Glutamatergic neuron (in vitro differentiated cells): ENCODE measurements at regions not wholly inside any gene's neighbourhood (a gene's known extent, or its start where the extent isn't known, plus 50 kb on each side); places are given as distances from the start of the nearest gene placed in this dataset.
"Not testable (repeated sequence)": the region's sequence is repeated elsewhere in the genome, so short reads cannot be mapped to it uniquely, and the experiment has no call there.

Experiments
- DNase-seq: peaks from one replicate; pipeline ENCODE4 v3.0.0; 2022
- H3K27ac Mint-ChIP-seq: one replicate; pipeline ENCODE4 v1.8.0; 2020; ENCODE audit warnings: mild to moderate bottlenecking, mixed read lengths, inconsistent platforms; ENCODE audit not compliant: unreplicated experiment
- H3K27me3 Mint-ChIP-seq: one replicate; pipeline ENCODE4 v1.8.0; 2020; ENCODE audit warnings: mild to moderate bottlenecking, moderate library complexity, mixed read lengths, inconsistent platforms; ENCODE audit not compliant: unreplicated experiment
- H3K36me3 Mint-ChIP-seq: one replicate; pipeline ENCODE4 v1.8.0; 2020; ENCODE audit warnings: mild to moderate bottlenecking, mixed read lengths, inconsistent platforms; ENCODE audit not compliant: unreplicated experiment
- H3K4me1 Mint-ChIP-seq: one replicate; pipeline ENCODE4 v1.8.0; 2020; ENCODE audit warnings: mild to moderate bottlenecking, low read depth, mixed read lengths, inconsistent platforms; ENCODE audit not compliant: unreplicated experiment
- H3K4me3 Mint-ChIP-seq: one replicate; pipeline ENCODE4 v1.8.0; 2020; ENCODE audit warnings: mild to moderate bottlenecking, mixed read lengths, inconsistent platforms; ENCODE audit not compliant: unreplicated experiment
- H3K9me3 Mint-ChIP-seq: one replicate; pipeline ENCODE4 v1.8.0; 2020; ENCODE audit warnings: mild to moderate bottlenecking, moderate library complexity, mixed read lengths, inconsistent platforms; ENCODE audit not compliant: unreplicated experiment
- CTCF ChIP-seq: fragments of 200-600 bp; sonication (generic); IDR thresholded peaks from one replicate; pipeline ENCODE4 v1.5.0; 2021; ENCODE audit not compliant: partially characterized antibody, unreplicated experiment

- no peaks in the 10 kb centered on the region for H3K4me1 Mint-ChIP-seq
- no peak for TF ChIP-seq CTCF
- H3K27ac Mint-ChIP-seq: no peak overlapping the region
- no peaks in the 10 kb centered on the region for H3K9me3 Mint-ChIP-seq
- H3K36me3 Mint-ChIP-seq: no peaks in the 10 kb centered on the region
- H3K27me3 Mint-ChIP-seq: no peaks in the 10 kb centered on the region
- DNase-seq: no peak
- no peak overlapping the region for H3K4me3 Mint-ChIP-seq
These were observed 742.5 kb upstream of the PABPC4L start for GRCh38 chr4:134944115-134944514.

GRCh38 chr4:134936014-134936413 lies 734.4 kb upstream of the PABPC4L start:
- H3K4me1 Mint-ChIP-seq: no peaks in the 10 kb centered on the region
- H3K27ac Mint-ChIP-seq: no peak overlapping the region

GRCh38 chr4:134935320-134935719 lies 733.7 kb upstream of the PABPC4L start:
- DNase-seq: peak; percentile 62
- Mint-ChIP-seq H3K36me3 (no peaks in the 10 kb centered on the region), H3K4me3 (no peak overlapping the region), H3K27me3 (no peaks in the 10 kb centered on the region), H3K9me3 (peaks cover 4% of the 10 kb centered on the region), H3K4me1 (no peaks in the 10 kb centered on the region), H3K27ac (no peak overlapping the region)
- peak; percentile 73 for TF ChIP-seq CTCF

More at GRCh38 chr4:134936014-134936413, 734.4 kb upstream of the PABPC4L start:
- Mint-ChIP-seq H3K9me3 (peaks cover 4% of the 10 kb centered on the region), H3K4me3 (no peak overlapping the region), H3K36me3 (no peaks in the 10 kb centered on the region), H3K27me3 (no peaks in the 10 kb centered on the region)
- no peak for TF ChIP-seq CTCF
- DNase-seq: no peak

GRCh38 chr4:134934036-134934808 lies 732.6 kb upstream of the PABPC4L start:
- H3K4me3 Mint-ChIP-seq: no peak overlapping the region
- H3K27ac Mint-ChIP-seq: no peak overlapping the region
- no peak for TF ChIP-seq CTCF
- no peaks in the 10 kb centered on the region for H3K36me3 Mint-ChIP-seq
- no peaks in the 10 kb centered on the region for H3K4me1 Mint-ChIP-seq
- no peaks in the 10 kb centered on the region for H3K27me3 Mint-ChIP-seq
- DNase-seq: no peak
- H3K9me3 Mint-ChIP-seq: peaks cover 4% of the 10 kb centered on the region

GRCh38 chr4:134915355-134915754 lies 713.8 kb upstream of the PABPC4L start:
- no peaks in the 10 kb centered on the region for H3K4me1 Mint-ChIP-seq
- DNase-seq: no peak
- no peak overlapping the region for H3K4me3 Mint-ChIP-seq
- no peak overlapping the region for H3K27ac Mint-ChIP-seq
- no peak for TF ChIP-seq CTCF
- no peaks in the 10 kb centered on the region for H3K9me3 Mint-ChIP-seq
- H3K27me3 Mint-ChIP-seq: peaks cover 4% of the 10 kb centered on the region
- peaks cover 6% of the 10 kb centered on the region for H3K36me3 Mint-ChIP-seq

- not testable (repeated sequence) for H3K27me3 Mint-ChIP-seq, H3K4me1 Mint-ChIP-seq, H3K27ac Mint-ChIP-seq, H3K9me3 Mint-ChIP-seq, H3K36me3 Mint-ChIP-seq, H3K4me3 Mint-ChIP-seq, DNase-seq
These were observed 712.7 kb upstream of the PABPC4L start for GRCh38 chr4:134914250-134914649.
